Fibroblast of lung (primary cell): ENCODE measurements at regions not wholly inside any gene's neighbourhood (a gene's known extent, or its start where the extent isn't known, plus 50 kb on each side); places are given as distances from the start of the nearest gene placed in this dataset.

ENCODE experiments used
- CTCF ChIP-seq, 2 donors: IDR thresholded peaks in 1 of 2; conservative IDR thresholded peaks in 1 of 2; 1 replicate in 1 of 2; 2 replicates in 1 of 2; pipeline ENCODE4 v1.5.1; 2011 to 2012; ENCODE audit warnings: low read length in 2 of 2, control low read depth in 1 of 2, inconsistent platforms in 1 of 2, low read depth in 1 of 2, mild to moderate bottlenecking in 1 of 2
- EZH2 ChIP-seq: IDR thresholded peaks from 2 replicates; pipeline ENCODE4 v1.5.1; 2012; ENCODE audit warnings: low read length, control low read depth, mild to moderate bottlenecking; ENCODE audit errors: missing control alignments

- TF ChIP-seq CTCF (conservative IDR thresholded peaks at IDR 0.05 in 1 of 2, IDR thresholded peaks at IDR 0.05 in 1 of 2; ENCODE audit: low read depth in 1 of 2, low read length in 2 of 2) (no peak), EZH2 (no peak)
Observed at GRCh38 chr11:64458997-64459396, 96.7 kb upstream of the SLC22A11 start.
